ENCODE measurements at regions not wholly inside any gene's neighbourhood (a gene's known extent, or its start where the extent isn't known, plus 50 kb on each side); places are given as distances from the start of the nearest gene placed in this dataset.

- no peaks in the 10 kb centered on the region for H3K36me3 ChIP-seq (ENCODE audit: insufficient read depth, low read length)
- H3K27me3 ChIP-seq (ENCODE audit: insufficient read depth, low read length), result no peaks in the 10 kb centered on the region
- no peak overlapping the region for H3K27ac ChIP-seq (ENCODE audit: low read depth, low read length)
- H3K9me3 ChIP-seq (ENCODE audit: insufficient read depth, low read depth, low read length), result no peaks in the 10 kb centered on the region
- no peak overlapping the region for H3K9ac ChIP-seq (ENCODE audit: low read depth, low read length)
- no peak overlapping the region for H3K4me3 ChIP-seq (ENCODE audit: low read length)
- peaks cover 5% of the 10 kb centered on the region for H3K4me1 ChIP-seq (ENCODE audit: insufficient read depth, low read length)
- WGBS, result 93% methylated on average over 5 of the region's 5 CpGs
Observed at GRCh38 chr12:111067498-111067897, 147.1 kb upstream of the MYL2 start.

GRCh38 chr12:111066744-111067437, 146.5 kb upstream of the MYL2 start:
- Histone ChIP-seq H3K27me3 (ENCODE audit: insufficient read depth, low read length) (no peaks in the 10 kb centered on the region), H3K36me3 (ENCODE audit: insufficient read depth, low read length) (no peaks in the 10 kb centered on the region), H3K27ac (ENCODE audit: low read depth, low read length) (no peak overlapping the region), H3K9ac (ENCODE audit: low read depth, low read length) (no peak overlapping the region), H3K9me3 (ENCODE audit: insufficient read depth, low read depth, low read length) (no peaks in the 10 kb centered on the region), H3K4me3 (ENCODE audit: low read length) (no peak overlapping the region), H3K4me1 (ENCODE audit: insufficient read depth, low read length) (no peaks in the 10 kb centered on the region; the same call in 1 of the 2 replicates)
- 84% methylated on average over 5 of the region's 5 CpGs for WGBS

- Histone ChIP-seq H3K27ac (ENCODE audit: low read depth, low read length) (no peak overlapping the region), H3K4me3 (ENCODE audit: low read length) (no peak overlapping the region), H3K9ac (ENCODE audit: low read depth, low read length) (no peak overlapping the region), H3K4me1 (ENCODE audit: insufficient read depth, low read length) (peaks cover 4% of the 10 kb centered on the region; the same call in 1 of the 2 replicates), H3K36me3 (ENCODE audit: insufficient read depth, low read length) (no peaks in the 10 kb centered on the region), H3K27me3 (ENCODE audit: insufficient read depth, low read length) (no peaks in the 10 kb centered on the region), H3K9me3 (ENCODE audit: insufficient read depth, low read depth, low read length) (no peaks in the 10 kb centered on the region)
- WGBS, result 88% methylated on average over 2 of the region's 2 CpGs
Observed at GRCh38 chr12:111064982-111065381, 144.6 kb upstream of the MYL2 start.

- H3K4me1 ChIP-seq (ENCODE audit: insufficient read depth, low read length), result peaks cover 4% of the 10 kb centered on the region; the same call in 1 of the 2 replicates
- no peak overlapping the region for H3K27ac ChIP-seq (ENCODE audit: low read depth, low read length)
- 99% methylated on average over 3 of the region's 3 CpGs for WGBS
- no peaks in the 10 kb centered on the region for H3K36me3 ChIP-seq (ENCODE audit: insufficient read depth, low read length)
- no peaks in the 10 kb centered on the region for H3K9me3 ChIP-seq (ENCODE audit: insufficient read depth, low read depth, low read length)
- no peaks in the 10 kb centered on the region for H3K27me3 ChIP-seq (ENCODE audit: insufficient read depth, low read length)
- H3K4me3 ChIP-seq (ENCODE audit: low read length), result no peak overlapping the region
- no peak overlapping the region for H3K9ac ChIP-seq (ENCODE audit: low read depth, low read length)
Observed at GRCh38 chr12:111064154-111064553, 143.8 kb upstream of the MYL2 start.

GRCh38 chr12:111063295-111064026, 143.1 kb upstream of the MYL2 start:
- no peak overlapping the region for H3K9ac ChIP-seq (ENCODE audit: low read depth, low read length)
- WGBS, result 92% methylated on average over 22 of the region's 22 CpGs
- H3K4me1 ChIP-seq (ENCODE audit: insufficient read depth, low read length), result peaks cover 4% of the 10 kb centered on the region; the same call in 1 of the 2 replicates
- no peaks in the 10 kb centered on the region for H3K9me3 ChIP-seq (ENCODE audit: insufficient read depth, low read depth, low read length)
- no peaks in the 10 kb centered on the region for H3K36me3 ChIP-seq (ENCODE audit: insufficient read depth, low read length)
- H3K4me3 ChIP-seq (ENCODE audit: low read length), result no peak overlapping the region
- H3K27ac ChIP-seq (ENCODE audit: low read depth, low read length), result no peak overlapping the region
- H3K27me3 ChIP-seq (ENCODE audit: insufficient read depth, low read length), result no peaks in the 10 kb centered on the region

GRCh38 chr12:111057701-111058425, 137.5 kb upstream of the MYL2 start:
- Histone ChIP-seq H3K27ac (ENCODE audit: low read depth, low read length) (no peak overlapping the region), H3K9me3 (ENCODE audit: insufficient read depth, low read depth, low read length) (no peaks in the 10 kb centered on the region), H3K9ac (ENCODE audit: low read depth, low read length) (no peak overlapping the region), H3K27me3 (ENCODE audit: insufficient read depth, low read length) (no peaks in the 10 kb centered on the region), H3K4me1 (ENCODE audit: insufficient read depth, low read length) (peaks cover 8% of the 10 kb centered on the region), H3K36me3 (ENCODE audit: insufficient read depth, low read length) (no peaks in the 10 kb centered on the region), H3K4me3 (ENCODE audit: low read length) (no peak overlapping the region)
- WGBS, result 90% methylated on average over 6 of the region's 7 CpGs

- WGBS, result 93% methylated on average over 8 of the region's 8 CpGs
- no peaks in the 10 kb centered on the region for H3K27me3 ChIP-seq (ENCODE audit: insufficient read depth, low read length)
- H3K4me3 ChIP-seq (ENCODE audit: low read length), result no peak overlapping the region
- H3K4me1 ChIP-seq (ENCODE audit: insufficient read depth, low read length), result peaks cover 8% of the 10 kb centered on the region
- no peaks in the 10 kb centered on the region for H3K9me3 ChIP-seq (ENCODE audit: insufficient read depth, low read depth, low read length)
- H3K27ac ChIP-seq (ENCODE audit: low read depth, low read length), result no peak overlapping the region
- no peak overlapping the region for H3K9ac ChIP-seq (ENCODE audit: low read depth, low read length)
- H3K36me3 ChIP-seq (ENCODE audit: insufficient read depth, low read length), result no peaks in the 10 kb centered on the region
Observed at GRCh38 chr12:111056618-111057521, 136.5 kb upstream of the MYL2 start.

GRCh38 chr12:111055181-111055880, 135.0 kb upstream of the MYL2 start:
- no peaks in the 10 kb centered on the region for H3K36me3 ChIP-seq (ENCODE audit: insufficient read depth, low read length)
- H3K9me3 ChIP-seq (ENCODE audit: insufficient read depth, low read depth, low read length), result no peaks in the 10 kb centered on the region
- H3K4me3 ChIP-seq (ENCODE audit: low read length), result no peak overlapping the region
- no peak overlapping the region for H3K9ac ChIP-seq (ENCODE audit: low read depth, low read length)
- no peak overlapping the region for H3K27ac ChIP-seq (ENCODE audit: low read depth, low read length)
- WGBS, result 93% methylated on average over 17 of the region's 17 CpGs
- H3K27me3 ChIP-seq (ENCODE audit: insufficient read depth, low read length), result no peaks in the 10 kb centered on the region
- peaks cover 3% of the 10 kb centered on the region; the same call in 1 of the 2 replicates for H3K4me1 ChIP-seq (ENCODE audit: insufficient read depth, low read length)

- Histone ChIP-seq H3K36me3 (ENCODE audit: insufficient read depth, low read length) (no peaks in the 10 kb centered on the region), H3K4me1 (ENCODE audit: insufficient read depth, low read length) (peaks cover 5% of the 10 kb centered on the region; the same call in 1 of the 2 replicates), H3K9me3 (ENCODE audit: insufficient read depth, low read depth, low read length) (no peaks in the 10 kb centered on the region), H3K4me3 (ENCODE audit: low read length) (no peak overlapping the region), H3K27me3 (ENCODE audit: insufficient read depth, low read length) (no peaks in the 10 kb centered on the region), H3K27ac (ENCODE audit: low read depth, low read length) (no peak overlapping the region), H3K9ac (ENCODE audit: low read depth, low read length) (no peak overlapping the region)
- WGBS, result 90% methylated on average over 2 of the region's 2 CpGs
Observed at GRCh38 chr12:111048991-111049390, 128.6 kb upstream of the MYL2 start.

GRCh38 chr12:111046896-111047295, 126.5 kb upstream of the MYL2 start:
- no peaks in the 10 kb centered on the region for H3K27me3 ChIP-seq (ENCODE audit: insufficient read depth, low read length)
- H3K9ac ChIP-seq (ENCODE audit: low read depth, low read length), result no peak overlapping the region
- WGBS, result 35% methylated on average over 22 of the region's 22 CpGs
- no peaks in the 10 kb centered on the region for H3K9me3 ChIP-seq (ENCODE audit: insufficient read depth, low read depth, low read length)
- peaks cover 5% of the 10 kb centered on the region; the same call in 1 of the 2 replicates for H3K4me1 ChIP-seq (ENCODE audit: insufficient read depth, low read length)
- H3K36me3 ChIP-seq (ENCODE audit: insufficient read depth, low read length), result no peaks in the 10 kb centered on the region
- H3K27ac ChIP-seq (ENCODE audit: low read depth, low read length), result peak overlapping the region; percentile 28; the same call in 1 of the 2 replicates
- H3K4me3 ChIP-seq (ENCODE audit: low read length), result no peak overlapping the region
